DMS114 treated with DMSO at 0.1 percent for 48 hours (cell line): ENCODE measurements at regions not wholly inside any gene's neighbourhood (a gene's known extent, or its start where the extent isn't known, plus 50 kb on each side); places are given as distances from the start of the nearest gene placed in this dataset.

Source experiments
- DNase-seq: peaks from one replicate; lab custom pipeline; 2025; ENCODE audit not compliant: unreplicated experiment; lab: John Stamatoyannopoulos, UW

DNA sequence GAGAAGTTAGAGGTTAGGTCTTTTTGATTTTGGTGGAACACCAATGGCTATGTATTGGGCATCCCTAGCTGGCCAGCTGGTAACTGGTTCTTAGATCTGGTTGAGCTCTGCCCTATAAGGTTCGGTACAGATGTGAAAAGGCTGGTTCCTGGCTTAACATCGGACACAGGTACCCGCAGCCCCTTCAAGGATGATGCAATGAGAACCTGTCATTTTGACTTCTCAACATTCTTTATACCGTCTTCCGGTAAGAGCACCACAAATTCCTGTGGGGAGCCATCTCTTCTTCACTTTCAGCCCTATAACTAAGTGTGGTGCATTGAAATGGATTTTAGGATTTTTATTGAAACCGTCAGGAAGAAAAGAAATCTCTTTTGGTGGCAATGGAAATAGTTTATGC lies 222.8 kb downstream of the ADAMTS9 start:
- no peak for DNase-seq

DNA sequence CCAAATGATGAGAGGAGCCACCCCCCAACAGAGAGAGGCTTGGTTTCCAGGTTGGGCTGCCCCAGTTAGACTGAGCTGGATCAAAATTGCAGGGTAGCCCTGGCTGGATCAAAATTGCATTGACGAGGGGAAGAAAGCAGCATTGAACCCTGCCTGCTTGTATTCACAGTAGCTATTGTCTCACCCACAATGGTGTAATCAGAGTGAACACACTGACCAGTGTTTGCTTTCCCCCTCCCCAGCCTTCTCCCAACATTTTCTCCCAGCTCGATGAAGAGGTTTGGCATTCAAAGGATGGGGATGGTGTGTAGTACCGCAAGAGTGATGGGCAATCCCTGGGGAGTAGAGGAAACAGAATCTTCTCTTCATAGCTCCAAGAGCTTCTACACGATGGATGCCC lies 223.8 kb downstream of the ADAMTS9 start:
- DNase-seq = no peak

DNA sequence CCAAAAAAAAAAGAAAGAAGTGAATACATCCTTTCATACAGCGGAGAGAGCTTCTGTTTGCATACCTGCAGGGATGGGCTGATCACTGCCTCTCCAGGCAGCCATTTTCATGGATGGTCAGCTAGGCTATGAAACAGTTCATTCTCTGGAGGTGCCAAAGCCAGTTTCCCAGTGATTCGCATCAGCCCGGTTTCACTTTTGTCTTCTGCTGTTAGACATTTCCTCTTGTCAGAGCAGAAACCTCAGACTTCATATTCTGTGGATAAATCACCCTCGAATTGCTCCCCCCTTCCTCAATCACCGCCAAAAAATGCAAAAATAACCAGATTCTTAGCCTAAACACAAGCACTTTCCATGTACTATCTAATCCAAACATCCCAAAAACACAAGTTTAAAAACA lies 225.6 kb downstream of the ADAMTS9 start:
- no peak for DNase-seq

DNA sequence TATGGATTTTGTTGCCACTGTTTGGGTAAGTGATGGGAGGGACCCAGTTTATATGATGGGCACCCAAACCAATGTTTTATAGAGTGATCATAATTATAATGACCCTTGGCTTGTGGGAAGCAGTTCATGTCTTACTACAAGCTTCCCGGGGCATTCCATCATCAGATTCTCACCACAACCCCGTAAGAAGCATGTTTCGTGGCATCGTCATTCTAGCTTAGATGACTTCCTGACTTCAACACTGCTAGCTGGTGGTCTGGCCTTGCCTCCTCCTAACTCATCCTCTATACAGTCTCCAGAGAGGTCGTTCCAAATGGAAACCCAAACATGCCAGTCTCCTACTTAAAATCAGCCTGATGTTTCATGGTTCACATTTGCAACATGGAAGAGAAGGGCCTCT lies 226.9 kb downstream of the ADAMTS9 start:
- no peak for DNase-seq

DNA sequence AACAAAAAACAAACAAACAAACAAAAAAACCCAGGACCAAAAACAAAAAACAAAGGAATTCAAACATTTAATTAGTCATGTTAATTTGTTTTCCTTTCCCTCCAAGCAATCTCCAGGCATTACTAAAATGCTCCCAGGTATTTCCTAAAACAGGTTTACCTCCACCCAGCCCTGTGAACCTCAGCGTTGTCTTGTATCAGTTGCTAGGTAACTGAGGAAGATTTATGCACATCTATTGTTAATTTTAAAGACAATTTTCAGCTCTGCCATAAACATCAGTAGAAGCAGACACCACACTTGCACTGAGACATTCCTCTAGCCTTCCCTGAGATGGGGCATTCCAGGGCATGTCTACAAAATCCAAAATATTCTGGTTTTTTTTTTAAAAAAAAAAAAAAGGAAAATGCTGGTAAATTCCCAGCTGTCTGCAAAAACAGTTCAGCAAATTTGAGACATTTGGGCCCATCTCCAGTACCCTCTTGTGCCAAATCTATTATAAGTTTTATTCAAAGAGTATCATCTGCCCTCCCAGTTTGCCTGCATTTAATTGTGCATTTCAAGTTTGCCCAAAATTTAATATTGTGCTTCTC lies 227.6 kb downstream of the ADAMTS9 start:
- DNase-seq = no peak

DNA sequence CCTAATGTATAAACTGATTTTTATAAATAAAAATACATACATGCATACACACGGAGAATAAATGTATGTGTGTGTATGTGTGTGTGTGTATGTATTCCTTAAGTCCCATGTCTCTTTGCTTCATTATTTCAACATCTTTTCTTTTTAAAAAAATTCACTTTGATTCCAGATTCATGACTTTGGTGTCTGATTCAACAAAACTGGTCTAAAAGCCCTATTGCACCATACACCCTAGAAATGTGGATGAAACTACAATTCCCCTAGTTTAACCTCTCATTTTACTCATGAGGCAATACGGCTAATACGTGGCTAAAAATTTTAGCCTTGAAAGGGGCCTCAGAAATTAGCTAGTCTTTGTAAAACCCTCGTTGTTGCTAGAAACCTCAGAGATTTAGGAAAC lies 228.1 kb downstream of the ADAMTS9 start:
- DNase-seq = no peak

DNA sequence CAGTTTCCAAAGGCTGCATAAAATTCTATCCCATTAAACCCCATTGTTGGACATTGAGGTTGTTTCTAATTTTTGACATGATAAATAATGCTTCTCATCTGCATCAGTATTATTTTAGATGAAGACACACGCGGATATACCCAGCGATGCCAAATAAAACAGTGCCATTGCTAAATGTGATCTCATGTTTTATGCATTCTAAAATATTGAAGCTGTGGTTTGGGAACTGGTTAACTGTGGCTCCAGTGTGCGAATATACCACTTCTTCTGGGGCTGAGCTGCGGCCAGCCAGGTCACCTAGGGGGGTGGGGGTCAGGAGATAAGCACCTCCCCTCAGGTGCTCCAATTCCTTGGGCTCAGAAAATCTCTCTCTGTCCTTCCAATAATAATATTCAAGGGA lies 230.0 kb downstream of the ADAMTS9 start:
- DNase-seq = no peak

DNA sequence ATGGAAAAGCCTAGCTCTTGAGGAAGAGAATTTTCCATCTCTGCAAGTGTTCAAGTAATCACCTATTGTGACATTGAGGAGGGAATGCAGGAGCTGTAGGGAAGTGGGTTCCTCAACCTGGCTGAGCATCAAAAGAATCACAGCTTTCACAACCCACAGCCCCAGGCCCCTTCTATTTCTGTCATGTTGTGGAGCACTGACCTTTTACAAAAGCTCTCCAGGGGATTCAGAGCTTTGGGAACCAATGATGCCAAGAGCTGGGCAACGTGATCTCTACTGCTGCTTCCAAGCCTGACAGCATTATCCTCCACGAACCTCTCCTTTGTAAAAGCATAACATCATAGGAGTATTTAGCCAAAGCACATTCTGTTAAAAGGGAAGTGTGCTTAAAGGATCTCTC lies 231.1 kb downstream of the ADAMTS9 start:
- DNase-seq = no peak

DNA sequence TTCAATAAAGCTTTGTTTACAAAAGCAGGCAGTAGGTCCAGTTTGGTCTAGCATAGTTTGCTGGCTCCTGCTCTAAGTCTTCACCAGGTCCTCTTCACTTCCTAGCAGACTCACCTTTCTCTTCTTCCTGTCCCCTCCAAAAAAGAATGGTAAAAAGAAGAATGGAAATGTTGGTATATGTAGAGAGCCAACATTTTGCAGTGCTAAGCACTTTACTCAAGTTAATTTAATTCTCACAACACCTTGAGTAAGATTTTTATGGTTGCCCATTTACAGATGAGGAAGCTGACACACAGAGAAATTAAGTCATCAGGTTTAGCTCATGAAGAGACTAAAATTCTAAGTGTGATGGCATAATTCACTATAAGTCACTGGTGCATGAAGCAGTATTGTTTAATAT lies 230.1 kb upstream of the PRICKLE2 start:
- DNase-seq = no peak

DNA sequence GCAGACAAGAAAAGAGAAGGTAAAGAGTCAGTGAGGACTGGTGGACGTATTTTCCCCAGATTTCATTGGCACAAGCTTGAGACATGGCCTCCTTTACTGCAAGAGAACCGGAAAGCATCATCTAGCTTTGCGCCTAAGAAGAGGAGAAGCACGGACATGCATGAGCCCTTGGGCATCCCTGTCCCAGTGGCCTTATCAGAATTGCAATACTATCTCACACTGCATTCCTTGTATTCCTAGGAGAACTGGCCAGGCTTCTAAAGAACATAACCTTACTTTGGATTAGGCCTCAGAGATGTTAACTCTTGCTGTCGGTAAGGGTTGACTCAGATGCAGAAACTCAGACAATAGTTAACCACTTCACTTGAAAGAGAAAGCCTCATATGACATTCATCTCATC lies 229.5 kb upstream of the PRICKLE2 start:
- DNase-seq = no peak

DNA sequence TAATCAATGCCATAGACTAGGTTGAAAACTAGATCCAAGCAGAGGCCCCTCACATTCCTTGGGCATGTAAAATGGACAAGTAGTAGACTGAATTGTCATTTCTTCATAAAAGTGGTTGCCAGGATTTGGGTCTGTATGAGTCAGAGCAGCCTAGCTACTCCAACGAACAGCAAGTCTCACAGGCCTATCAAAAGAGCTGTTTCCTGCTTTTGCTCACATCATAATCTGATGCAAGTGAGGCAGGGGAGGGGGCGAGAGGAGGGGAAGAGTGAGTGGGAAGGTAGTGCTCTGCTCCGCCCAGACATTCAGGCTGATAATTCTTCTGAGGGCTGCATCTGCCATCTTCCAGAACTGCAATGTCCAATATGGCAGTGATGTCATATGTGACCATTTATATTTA lies 228.9 kb upstream of the PRICKLE2 start:
- DNase-seq = no peak

DNA sequence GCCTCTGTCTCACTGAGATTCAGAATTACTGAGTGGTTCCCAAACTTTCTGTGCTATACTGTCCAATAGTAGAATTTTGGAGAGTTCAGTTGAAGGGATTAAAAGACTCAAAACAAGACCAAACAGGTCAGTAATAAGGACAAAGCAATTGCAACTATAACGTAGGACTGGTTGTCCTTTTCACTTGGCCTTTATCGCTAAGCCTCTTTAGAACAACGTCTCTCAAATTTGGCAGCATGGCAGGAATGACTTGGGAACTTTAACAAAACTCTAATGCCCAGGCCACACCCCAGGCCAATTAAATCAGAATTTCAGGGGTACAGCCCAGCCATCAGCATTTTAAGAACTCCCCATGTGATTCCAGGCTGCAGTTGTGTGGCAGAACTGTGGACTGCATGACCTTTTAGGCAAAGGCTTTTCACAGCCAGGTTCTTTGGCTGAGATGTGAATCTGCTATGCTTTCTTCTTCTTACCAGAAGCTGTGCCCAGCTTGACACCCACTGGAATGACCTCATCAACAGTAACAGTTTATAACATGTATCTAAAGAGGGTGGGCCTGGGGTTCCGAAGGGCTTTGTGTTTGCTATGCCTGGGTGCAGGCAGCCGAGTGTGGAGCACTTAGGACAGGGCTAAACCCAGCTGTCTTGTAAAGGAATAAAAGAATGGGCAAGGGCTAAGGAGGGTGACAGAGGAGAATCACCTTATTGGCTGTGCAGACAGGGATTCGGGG lies 226.2 kb upstream of the PRICKLE2 start:
- DNase-seq = no peak

DNA sequence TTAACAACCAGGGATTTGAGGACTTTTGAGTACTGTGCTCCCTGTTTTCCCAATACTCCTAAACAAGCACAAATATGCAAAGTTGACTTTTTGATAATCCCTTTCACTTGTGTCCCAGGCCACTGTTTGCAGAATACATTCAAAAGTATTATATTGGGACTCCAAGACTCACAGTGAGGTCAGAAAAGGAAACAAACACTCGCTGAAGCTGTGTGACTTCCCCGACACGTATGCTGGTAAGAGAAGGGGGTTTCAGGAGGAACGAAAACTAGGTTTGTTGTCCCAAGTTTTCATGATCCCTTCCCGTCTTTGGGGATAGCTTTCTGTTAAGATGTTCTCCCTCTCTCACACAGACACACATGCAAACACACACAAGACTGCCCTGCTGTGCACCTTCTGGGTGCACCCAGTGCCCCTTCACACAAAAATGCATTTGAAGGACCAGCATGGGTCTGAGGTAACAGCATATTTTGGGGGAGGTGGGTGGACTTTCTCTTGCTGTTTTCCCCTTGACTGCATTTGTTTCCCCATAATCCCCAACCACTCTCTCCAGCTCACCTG lies 225.2 kb upstream of the PRICKLE2 start:
- DNase-seq = no peak

DNA sequence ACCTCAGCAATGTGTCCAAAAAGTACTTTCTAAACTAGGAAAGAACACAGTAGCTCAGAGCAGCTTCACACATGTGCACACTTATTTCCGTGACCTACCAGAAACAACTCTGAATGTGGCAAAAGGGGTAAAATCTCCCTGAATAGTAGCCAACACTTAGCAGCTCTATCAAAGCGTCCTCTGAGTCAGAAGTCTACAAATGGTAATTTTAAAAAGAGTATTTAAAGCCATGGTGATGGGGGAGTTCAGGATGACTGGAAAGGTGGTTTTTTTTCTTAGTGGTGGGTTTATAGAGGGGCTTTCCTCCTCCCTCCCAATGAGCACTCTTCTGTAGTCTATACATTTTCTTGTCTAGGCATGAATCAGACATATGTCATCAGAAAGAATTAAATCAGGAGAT lies 223.8 kb upstream of the PRICKLE2 start:
- DNase-seq = no peak

DNA sequence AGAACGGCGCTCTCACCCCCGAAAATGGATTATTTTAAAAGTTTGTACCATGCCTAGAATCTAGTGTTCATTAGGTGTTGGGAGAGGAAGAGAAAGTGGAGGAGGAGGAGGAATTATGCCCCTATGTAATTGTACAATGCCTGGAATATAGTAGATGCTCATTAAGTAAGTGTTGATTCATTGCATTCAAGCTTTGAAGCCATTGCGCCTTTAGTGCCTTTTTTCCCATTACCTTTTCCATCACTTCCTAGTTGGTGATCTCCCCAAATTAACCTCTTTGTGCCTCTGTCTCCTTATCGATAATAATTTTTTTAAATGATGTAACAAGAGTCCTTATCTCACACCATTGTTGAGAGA lies 220.7 kb upstream of the PRICKLE2 start:
- no peak for DNase-seq

DNA sequence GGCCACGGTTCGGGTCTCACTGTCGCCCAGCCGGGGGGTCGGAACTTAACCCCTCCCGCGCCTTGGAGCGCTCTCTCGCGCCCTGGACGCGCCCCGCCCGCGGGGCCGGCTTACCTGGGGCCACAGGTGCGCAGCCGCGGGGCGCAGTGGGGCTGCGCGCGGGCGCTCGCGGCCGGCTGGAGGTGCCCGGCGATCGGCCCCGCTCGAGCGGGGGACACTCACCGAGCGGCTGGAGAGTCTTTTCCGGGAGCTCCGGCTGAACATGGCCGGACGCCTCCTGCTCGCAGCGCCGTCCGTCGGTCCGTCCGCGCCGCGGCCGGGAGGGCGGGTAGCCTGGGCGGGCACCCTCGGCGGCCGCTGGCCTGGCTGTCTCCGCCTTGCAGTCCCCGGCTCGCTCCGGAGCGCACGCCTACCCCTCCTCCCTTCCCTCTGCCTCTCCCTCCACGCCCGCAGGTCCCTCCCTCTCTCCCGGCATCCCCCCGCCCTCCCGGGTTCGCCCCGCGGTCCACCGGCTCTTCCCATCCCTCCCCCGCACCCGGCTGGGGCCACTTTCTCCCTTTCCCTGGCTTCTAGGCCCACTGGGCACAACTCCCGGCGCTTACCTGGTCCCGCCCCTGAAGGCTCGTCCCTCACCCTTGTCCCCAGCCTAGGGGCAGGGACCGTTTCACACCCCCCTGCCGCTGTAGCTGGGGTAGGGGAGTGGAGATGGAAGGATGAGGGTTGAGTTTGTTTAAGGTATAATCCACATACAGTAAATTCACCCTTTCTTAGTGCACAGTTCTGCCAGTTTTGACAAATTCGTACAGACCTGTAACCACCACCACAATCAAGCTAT lies 220.1 kb upstream of the PRICKLE2 start:
- DNase-seq = no peak

DNA sequence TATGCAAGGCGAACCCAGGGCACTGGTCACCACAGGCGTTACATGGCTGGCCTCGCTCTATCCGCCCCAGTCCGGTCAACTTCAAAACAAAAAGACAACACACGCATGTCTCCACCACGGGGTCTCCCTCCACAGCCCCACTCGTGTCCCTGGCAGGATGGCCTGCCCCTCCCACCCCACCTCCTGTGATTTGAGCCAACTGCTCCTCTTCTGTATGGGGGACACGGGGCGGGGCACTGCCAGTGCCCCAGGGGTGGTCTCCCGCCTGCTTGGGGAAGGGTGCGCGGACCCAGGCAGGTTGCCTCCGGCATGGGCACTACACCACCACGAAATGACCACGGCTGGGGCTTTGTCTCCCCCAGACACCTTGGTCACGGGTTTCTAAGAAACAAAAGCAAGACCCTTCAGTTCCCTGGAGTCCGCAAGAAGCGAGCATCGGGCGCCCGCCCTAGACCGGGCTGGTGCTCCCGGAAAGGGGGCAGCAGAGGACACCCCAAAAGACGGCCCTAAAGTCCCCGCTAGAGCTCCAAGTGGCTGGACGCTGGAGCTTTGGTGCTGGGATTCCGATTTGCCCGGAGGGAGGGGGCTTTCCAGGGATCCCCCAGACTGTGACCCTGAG lies 219.3 kb upstream of the PRICKLE2 start:
- no peak for DNase-seq

DNA sequence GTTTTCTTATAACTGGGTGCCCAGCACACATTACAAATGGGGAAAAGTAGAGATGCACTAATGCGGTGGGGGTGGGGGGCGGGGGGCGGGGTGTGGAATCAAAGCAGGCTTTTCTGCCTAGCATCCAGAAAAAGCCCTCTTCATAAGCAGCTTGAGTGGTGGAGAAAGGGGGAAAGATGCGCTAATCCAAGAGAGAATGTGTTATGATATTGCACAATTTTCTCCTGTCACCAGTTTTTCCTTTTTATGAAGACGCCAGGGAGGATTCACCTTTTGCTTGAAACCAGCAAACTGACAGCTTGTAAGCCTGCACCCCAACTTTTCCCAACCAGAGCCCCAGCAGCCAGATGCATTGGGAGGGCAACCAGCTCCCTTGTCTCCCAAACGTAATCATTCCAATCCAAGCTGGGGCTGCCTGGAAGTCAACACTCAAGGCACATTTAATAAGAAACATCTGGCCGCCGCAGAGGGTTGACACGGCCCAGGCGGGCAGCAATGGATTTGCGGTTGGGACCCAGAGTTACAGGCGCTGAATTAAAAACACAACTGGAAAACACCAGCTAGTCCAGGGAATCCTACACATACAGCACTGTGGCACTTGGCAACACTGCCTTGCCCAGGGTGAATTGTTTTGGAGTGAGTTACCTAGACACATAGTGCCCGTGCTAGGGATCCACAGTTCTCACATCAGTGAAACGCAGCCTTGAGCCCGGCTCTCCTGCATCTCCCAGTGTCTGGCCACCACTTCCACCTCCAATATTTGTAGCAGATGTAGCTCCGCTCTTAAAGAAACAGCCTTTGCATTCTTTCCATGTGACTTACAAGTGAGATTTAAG lies 218.5 kb upstream of the PRICKLE2 start:
- no peak for DNase-seq

DNA sequence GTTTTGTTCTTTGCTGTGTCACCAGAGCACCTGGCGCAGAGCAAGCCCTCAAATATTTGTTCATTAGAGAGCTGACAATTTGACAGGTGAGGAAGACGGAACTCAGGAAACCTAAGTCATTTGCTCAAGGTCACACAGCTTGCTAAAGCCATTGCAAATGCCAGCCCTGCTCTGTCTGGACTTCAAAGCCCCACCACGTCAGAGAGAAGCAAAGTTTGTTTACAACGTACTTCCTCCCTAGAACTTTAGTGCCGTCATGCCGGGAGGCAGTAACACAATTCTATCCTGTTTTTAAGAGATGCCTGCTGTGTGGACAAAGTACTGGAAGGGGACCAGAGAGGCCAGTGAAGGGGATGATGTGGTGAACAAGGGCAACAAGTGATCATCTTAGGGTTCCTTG lies 216.6 kb upstream of the PRICKLE2 start:
- no peak for DNase-seq

DNA sequence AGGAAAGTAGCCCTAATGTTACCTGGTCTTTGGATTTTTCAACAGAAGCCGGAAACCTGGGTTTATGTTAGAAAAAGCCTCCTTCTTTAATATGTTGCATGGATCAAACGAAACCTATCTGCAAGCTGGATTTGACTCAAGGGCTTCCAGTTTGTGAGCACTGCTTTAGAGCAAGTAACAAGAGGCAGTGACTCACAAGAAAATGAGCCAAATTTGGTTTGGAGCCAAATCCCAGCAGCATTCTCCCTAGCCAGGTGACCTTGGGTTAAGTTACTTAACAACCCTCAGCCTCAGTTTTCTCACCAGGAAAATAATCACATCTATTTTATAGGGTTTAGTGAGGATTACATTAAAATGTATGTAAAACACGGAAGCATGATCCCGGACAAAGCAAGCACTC lies 215.2 kb upstream of the PRICKLE2 start:
- DNase-seq = no peak

DNA sequence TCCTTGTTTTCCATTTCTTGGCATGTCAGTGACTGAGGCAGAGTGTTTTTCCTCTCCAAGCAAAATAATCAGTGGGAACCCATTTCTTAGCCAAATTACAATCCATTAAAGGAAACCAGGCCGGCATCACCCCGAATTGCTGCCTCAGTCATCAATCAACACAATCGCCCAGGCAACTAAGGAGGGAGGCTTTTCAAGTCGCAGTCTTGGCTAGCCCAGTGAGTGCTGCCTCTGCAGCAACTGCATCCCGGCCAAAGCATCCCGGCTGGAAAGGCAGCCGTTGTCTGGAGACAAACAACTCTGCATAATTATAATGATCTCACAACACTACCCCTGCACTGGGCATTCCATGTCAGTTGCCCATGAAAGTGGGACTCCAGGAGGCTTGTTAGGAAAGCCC lies 213.5 kb upstream of the PRICKLE2 start:
- DNase-seq = no peak
